Body of pancreas (tissue), 4 donors: ENCODE measurements at regions not wholly inside any gene's neighbourhood (a gene's known extent, or its start where the extent isn't known, plus 50 kb on each side); places are given as distances from the start of the nearest gene placed in this dataset.

Source experiments
- POLR2A ChIP-seq, 3 donors: fragments of 450-650 bp; IDR thresholded peaks; one replicate each; pipeline ENCODE4 v1.6.1; 2016; ENCODE audit warnings: antibody characterized with exemption in 3 of 3, mild to moderate bottlenecking in 2 of 3
- TF ChIP-seq, protein P1 (sequence below), 7 experiments: fragments of 450-650 bp in 4 of 7; fragments of 200-600 bp in 3 of 7; sonication (generic) in 3 of 7; IDR thresholded peaks; one replicate each; pipeline ENCODE4 v1.5.1; 2016 to 2019; ENCODE audit warnings: antibody characterized with exemption in 7 of 7

DNA sequence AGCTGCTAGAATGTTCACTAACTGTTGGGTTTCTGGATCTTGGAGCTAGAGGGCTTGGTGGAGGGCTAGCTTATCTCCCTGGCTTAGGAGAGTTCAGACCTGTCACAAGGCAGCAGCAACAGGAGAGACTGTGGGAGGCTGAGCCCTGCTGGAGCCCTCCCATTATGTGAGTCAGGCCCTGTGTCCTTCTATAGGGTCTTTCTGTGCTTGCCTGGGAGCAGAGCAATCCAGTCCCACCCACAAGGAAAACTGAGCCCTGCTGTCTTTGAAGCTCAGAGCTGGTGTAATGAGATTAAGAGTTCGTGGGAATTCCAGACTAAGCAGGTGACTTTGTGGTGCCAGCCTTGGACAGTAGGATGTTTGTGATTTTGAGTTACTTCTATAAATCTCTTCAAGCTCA lies 249.0 kb downstream of the TTC32 start:
- TF ChIP-seq, protein P1, sequence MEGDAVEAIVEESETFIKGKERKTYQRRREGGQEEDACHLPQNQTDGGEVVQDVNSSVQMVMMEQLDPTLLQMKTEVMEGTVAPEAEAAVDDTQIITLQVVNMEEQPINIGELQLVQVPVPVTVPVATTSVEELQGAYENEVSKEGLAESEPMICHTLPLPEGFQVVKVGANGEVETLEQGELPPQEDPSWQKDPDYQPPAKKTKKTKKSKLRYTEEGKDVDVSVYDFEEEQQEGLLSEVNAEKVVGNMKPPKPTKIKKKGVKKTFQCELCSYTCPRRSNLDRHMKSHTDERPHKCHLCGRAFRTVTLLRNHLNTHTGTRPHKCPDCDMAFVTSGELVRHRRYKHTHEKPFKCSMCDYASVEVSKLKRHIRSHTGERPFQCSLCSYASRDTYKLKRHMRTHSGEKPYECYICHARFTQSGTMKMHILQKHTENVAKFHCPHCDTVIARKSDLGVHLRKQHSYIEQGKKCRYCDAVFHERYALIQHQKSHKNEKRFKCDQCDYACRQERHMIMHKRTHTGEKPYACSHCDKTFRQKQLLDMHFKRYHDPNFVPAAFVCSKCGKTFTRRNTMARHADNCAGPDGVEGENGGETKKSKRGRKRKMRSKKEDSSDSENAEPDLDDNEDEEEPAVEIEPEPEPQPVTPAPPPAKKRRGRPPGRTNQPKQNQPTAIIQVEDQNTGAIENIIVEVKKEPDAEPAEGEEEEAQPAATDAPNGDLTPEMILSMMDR (IDR thresholded peaks at IDR 0.05) = no peak
- no peak for TF ChIP-seq POLR2A (IDR thresholded peaks at IDR 0.05)
